ENCODE measurements at regions not wholly inside any gene's neighbourhood (a gene's known extent, or its start where the extent isn't known, plus 50 kb on each side); places are given as distances from the start of the nearest gene placed in this dataset.

- ChIA-PET POLR2A (no interaction called here), CTCF (no interaction called here)
- BruUV-seq (replicated peaks), result no TSS peak
- no peak for TF ChIP-seq CTCF (IDR thresholded peaks at IDR 0.05; ENCODE audit: insufficient read depth in 1 of 2, low read depth in 1 of 2, low read length in 1 of 2, severe bottlenecking in 1 of 2, unreplicated experiment in 1 of 2)
- intact Hi-C loops (cut with micrococcal nuclease; ENCODE audit: unreplicated experiment), result no loop called here
- Mint-ChIP-seq H3K4me3 (ENCODE audit: unreplicated experiment) (no peak overlapping the region), H3K9me3 (ENCODE audit: unreplicated experiment) (no peaks in the 10 kb centered on the region), H3K4me1 (ENCODE audit: low read depth, unreplicated experiment) (no peaks in the 10 kb centered on the region), H3K27me3 (ENCODE audit: insufficient read depth, unreplicated experiment) (peaks cover 6% of the 10 kb centered on the region), H3K36me3 (ENCODE audit: insufficient read depth, unreplicated experiment) (no peaks in the 10 kb centered on the region), H3K27ac (ENCODE audit: unreplicated experiment) (no peak overlapping the region)
- Histone ChIP-seq H3K27me3 (replicated peaks; ENCODE audit: control insufficient read depth, insufficient read depth, low read length) (no peaks in the 10 kb centered on the region), H3K9me3 (no peaks in the 10 kb centered on the region), H3K4me3 (ENCODE audit: low read depth, low read length) (no peak overlapping the region), H3K4me1 (no peaks in the 10 kb centered on the region), H3K36me3 (ENCODE audit: control insufficient read depth, insufficient read depth, low read length) (no peaks in the 10 kb centered on the region)
- no peak for DNase-seq
Observed at GRCh38 chr1:5311634-5312292, 657.4 kb downstream of the AJAP1 start.

GRCh38 chr1:5311147-5311546 is 656.7 kb downstream of the AJAP1 start:
- ChIA-PET CTCF (no interaction called here), POLR2A (no interaction called here)
- Mint-ChIP-seq H3K27ac (ENCODE audit: unreplicated experiment) (no peak overlapping the region), H3K4me3 (ENCODE audit: unreplicated experiment) (no peak overlapping the region), H3K4me1 (ENCODE audit: low read depth, unreplicated experiment) (no peaks in the 10 kb centered on the region), H3K36me3 (ENCODE audit: insufficient read depth, unreplicated experiment) (no peaks in the 10 kb centered on the region), H3K9me3 (ENCODE audit: unreplicated experiment) (no peaks in the 10 kb centered on the region), H3K27me3 (ENCODE audit: insufficient read depth, unreplicated experiment) (peaks cover 6% of the 10 kb centered on the region)
- intact Hi-C loops (cut with micrococcal nuclease; ENCODE audit: unreplicated experiment), result no loop called here
- no peaks in the 10 kb centered on the region for H3K4me1 ChIP-seq
- DNase-seq, result no peak
- no TSS peak for BruUV-seq (replicated peaks)
- no peaks in the 10 kb centered on the region for H3K36me3 ChIP-seq (ENCODE audit: control insufficient read depth, insufficient read depth, low read length)
- TF ChIP-seq CTCF (IDR thresholded peaks at IDR 0.05; ENCODE audit: insufficient read depth in 1 of 2, low read depth in 1 of 2, low read length in 1 of 2, severe bottlenecking in 1 of 2, unreplicated experiment in 1 of 2), result no peak
- H3K4me3 ChIP-seq (ENCODE audit: low read depth, low read length), result no peak overlapping the region
- no peaks in the 10 kb centered on the region for H3K9me3 ChIP-seq
- no peaks in the 10 kb centered on the region for H3K27me3 ChIP-seq (replicated peaks; ENCODE audit: control insufficient read depth, insufficient read depth, low read length)

DNA sequence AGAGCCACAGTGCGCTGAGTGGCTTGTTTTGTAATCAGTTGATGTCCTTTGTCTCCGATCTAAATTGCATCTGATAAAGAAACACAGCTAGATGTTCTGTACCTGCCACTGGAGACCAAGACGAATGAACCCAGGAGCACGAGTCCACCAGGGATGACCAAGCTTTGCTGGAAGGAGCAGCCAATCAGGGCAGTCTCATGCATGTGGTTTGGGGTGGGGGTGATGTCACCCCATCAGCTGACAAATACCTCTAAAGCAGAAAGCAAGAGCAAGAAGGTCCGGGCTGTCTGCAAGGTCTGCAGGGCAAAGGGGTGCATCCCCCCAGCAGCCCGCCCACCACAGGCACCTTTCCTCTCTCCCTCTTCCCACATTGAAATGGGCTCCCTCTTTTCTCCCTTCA is 653.8 kb downstream of the AJAP1 start:
- H3K27me3 Mint-ChIP-seq (ENCODE audit: insufficient read depth, unreplicated experiment), result peaks cover 6% of the 10 kb centered on the region
- H3K36me3 ChIP-seq (ENCODE audit: control insufficient read depth, insufficient read depth, low read length), result no peaks in the 10 kb centered on the region
- H3K4me1 ChIP-seq, result no peaks in the 10 kb centered on the region
- no peak for DNase-seq
- TF ChIP-seq CTCF (IDR thresholded peaks at IDR 0.05; ENCODE audit: insufficient read depth in 1 of 2, low read depth in 1 of 2, low read length in 1 of 2, severe bottlenecking in 1 of 2, unreplicated experiment in 1 of 2), result no peak
- no peak overlapping the region for H3K4me3 Mint-ChIP-seq (ENCODE audit: unreplicated experiment)
- POLR2A ChIA-PET, result no interaction called here
- H3K4me1 Mint-ChIP-seq (ENCODE audit: low read depth, unreplicated experiment), result no peaks in the 10 kb centered on the region
- CTCF ChIA-PET, result no interaction called here
- H3K4me3 ChIP-seq (ENCODE audit: low read depth, low read length), result no peak overlapping the region
- H3K27me3 ChIP-seq (replicated peaks; ENCODE audit: control insufficient read depth, insufficient read depth, low read length), result no peaks in the 10 kb centered on the region
- intact Hi-C loops (cut with micrococcal nuclease; ENCODE audit: unreplicated experiment), result no loop called here
- H3K36me3 Mint-ChIP-seq (ENCODE audit: insufficient read depth, unreplicated experiment), result no peaks in the 10 kb centered on the region
- H3K9me3 Mint-ChIP-seq (ENCODE audit: unreplicated experiment), result no peaks in the 10 kb centered on the region
- H3K27ac Mint-ChIP-seq (ENCODE audit: unreplicated experiment), result no peak overlapping the region
- H3K9me3 ChIP-seq, result no peaks in the 10 kb centered on the region
- no TSS peak for BruUV-seq (replicated peaks)

Data from Caco-2 (cell line).